Testis (tissue), 2 donors: ENCODE measurements at regions not wholly inside any gene's neighbourhood (a gene's known extent, or its start where the extent isn't known, plus 50 kb on each side); places are given as distances from the start of the nearest gene placed in this dataset.

ENCODE experiments used
- CTCF ChIP-seq, 3 experiments: fragments of 450-650 bp in 2 of 3; fragments of 200-600 bp in 1 of 3; sonication (generic) in 1 of 3; IDR thresholded peaks; one replicate each; pipeline ENCODE4 v1.5.1; 2016 to 2019; ENCODE audit warnings: antibody characterized with exemption in 3 of 3, mild to moderate bottlenecking in 2 of 3, moderate library complexity in 1 of 3
- POLR2A ChIP-seq: fragments of 450-650 bp; IDR thresholded peaks from one replicate; pipeline ENCODE4 v1.6.1; 2017; ENCODE audit warnings: antibody characterized with exemption, mild to moderate bottlenecking, moderate library complexity

- no peak for TF ChIP-seq POLR2A
- no peak for TF ChIP-seq CTCF (IDR thresholded peaks at IDR 0.05)
Measured at GRCh38 chr5:91433861-91434260, 50.7 kb upstream of the ARRDC3 start.
